GM12878 (cell line): ENCODE measurements at regions not wholly inside any gene's neighbourhood (a gene's known extent, or its start where the extent isn't known, plus 50 kb on each side); places are given as distances from the start of the nearest gene placed in this dataset.
A peak's percentile ranks its signal among the peaks of the same experiment; 100 is the strongest.

Source experiments
- ATAC-seq: fragments of 200-7000 bp; cut with Tn5 transposase; 3 replicates; pipeline ENCODE4 v1.9.1; 2020; ENCODE audit warnings: mild to moderate bottlenecking, moderate library complexity
- BruUV-seq: library from RNA; stranded (reverse); fragments of 400-500 nt; replicated peaks from 2 replicates; lab custom pipeline; 2021; lab: Mats Ljungman, UMichigan
- CTCF ChIA-PET: fragments of 300-600 bp; sonication (Branson Sonifier 250); formaldehyde crosslinking; extraction: SDS; loops from one replicate; lab custom pipeline; 2021; ENCODE audit warnings: inconsistent platforms; lab: Yijun Ruan, JAX
- POLR2A ChIA-PET: fragments of 350-600 bp; formaldehyde crosslinking; extraction: SDS; loops from one replicate; lab custom pipeline; 2021; ENCODE audit warnings: inconsistent platforms; lab: Charles Lee
- RAD21 ChIA-PET: fragments of 300-600 bp; sonication (Branson Sonifier 250); formaldehyde crosslinking; loops from one replicate; lab custom pipeline; 2023; ENCODE audit warnings: antibody characterized with exemption; ENCODE audit not compliant: unreplicated experiment; lab: Charles Lee
- SMC1A ChIA-PET: fragments of 300-600 bp; sonication (Branson Sonifier 250); formaldehyde crosslinking; loops from one replicate; lab custom pipeline; 2023; ENCODE audit not compliant: unreplicated experiment, uncharacterized antibody; lab: Charles Lee
- DNase-seq: peaks from one replicate; pipeline ENCODE4 v3.0.0-alpha.2; 2011; ENCODE audit warnings: low read depth, low spot score
- FAIRE-seq: peaks from 3 replicates; lab custom pipeline; 2011; peaks lifted over from hg19 to GRCh38; lab: Jason Lieb, UNC
- H2AFZ ChIP-seq: 2 replicates; pipeline ENCODE4 v1.6.0; 2011; ENCODE audit warnings: low read depth, low read length, control low read depth; ENCODE audit not compliant: control insufficient read depth
- H3K27ac ChIP-seq: 2 replicates; pipeline ENCODE4 v1.5.1; 2011; ENCODE audit warnings: control low read depth; ENCODE audit not compliant: control insufficient read depth, insufficient read depth
- H3K27me3 ChIP-seq, 2 experiments: replicated peaks in 1 of 2; 2 replicates each; pipeline versions ENCODE4 v1.6.0 to v1.6.1; 2011; ENCODE audit warnings: low read length in 1 of 2; ENCODE audit not compliant: control insufficient read depth in 2 of 2, insufficient read depth in 2 of 2
- H3K36me3 ChIP-seq, 2 experiments: 2 replicates each; pipeline ENCODE4 v1.5.1; 2011; ENCODE audit warnings: low read length in 1 of 2; ENCODE audit not compliant: control insufficient read depth in 2 of 2, insufficient read depth in 2 of 2
- H3K4me1 ChIP-seq: 2 replicates; pipeline ENCODE4 v1.6.1; 2011; ENCODE audit warnings: mild to moderate bottlenecking, low read length, moderate library complexity, mixed read lengths; ENCODE audit not compliant: control insufficient read depth, insufficient read depth
- H3K4me2 ChIP-seq: 2 replicates; pipeline ENCODE4 v1.6.0; 2011; ENCODE audit warnings: control low read depth; ENCODE audit not compliant: control insufficient read depth, insufficient read depth
- H3K4me3 ChIP-seq: fragments of 200-600 bp; sonication (generic); 2 replicates; pipeline ENCODE4 v1.5.1; 2016
- H3K79me2 ChIP-seq: 2 replicates; pipeline ENCODE4 v1.6.0; 2011; ENCODE audit warnings: low read length; ENCODE audit not compliant: control insufficient read depth, insufficient read depth
- H3K9ac ChIP-seq: 2 replicates; pipeline ENCODE4 v1.8.0; 2011; ENCODE audit warnings: low read length, control low read depth, mixed read lengths; ENCODE audit not compliant: control insufficient read depth, insufficient read depth
- H3K9me3 ChIP-seq: replicated peaks from 3 replicates; pipeline ENCODE4 v1.5.1; 2011; ENCODE audit warnings: mild to moderate bottlenecking, low read length; ENCODE audit not compliant: control insufficient read depth, insufficient read depth
- H4K20me1 ChIP-seq: 2 replicates; pipeline ENCODE4 v1.6.0; 2011; ENCODE audit not compliant: control insufficient read depth, insufficient read depth
- ASH2L ChIP-seq: fragments of 300-600, 200-600 bp; sonication (generic); IDR thresholded peaks from 2 replicates; pipeline ENCODE4 v1.6.1; 2017; ENCODE audit warnings: low read depth, mild to moderate bottlenecking, borderline replicate concordance
- CTCF ChIP-seq, 3 experiments: IDR thresholded peaks in 2 of 3; conservative IDR thresholded peaks in 1 of 3; 2 replicates each; pipeline ENCODE4 v1.5.1; 2011; ENCODE audit warnings: low read depth in 3 of 3, low read length in 3 of 3, mild to moderate bottlenecking in 3 of 3, control low read depth in 2 of 3, moderate library complexity in 2 of 3, inconsistent platforms in 1 of 3, mixed read lengths in 1 of 3; ENCODE audit not compliant: control insufficient read depth in 2 of 3, insufficient read depth in 1 of 3; ENCODE audit errors: extremely low read depth in 1 of 3
- KDM1A ChIP-seq: fragments of 200-600 bp; sonication (generic); IDR thresholded peaks from 2 replicates; pipeline ENCODE4 v1.6.1; 2016; ENCODE audit warnings: borderline replicate concordance
- PAX8 ChIP-seq: fragments of 450-650 bp; IDR thresholded peaks from 2 replicates; pipeline ENCODE4 v1.6.1; 2017; ENCODE audit warnings: mild to moderate bottlenecking, moderate library complexity
- RAD21 ChIP-seq: IDR thresholded peaks from 2 replicates; pipeline ENCODE4 v1.6.1; 2011; ENCODE audit warnings: mild to moderate bottlenecking, low read depth, low read length, moderate library complexity; ENCODE audit not compliant: insufficient read depth
- SUZ12 ChIP-seq: fragments of 200-600 bp; sonication (generic); IDR thresholded peaks from one replicate; pipeline ENCODE4 v1.6.1; 2018; ENCODE audit warnings: antibody characterized with exemption, mild to moderate bottlenecking; ENCODE audit not compliant: unreplicated experiment
- ZNF384 ChIP-seq: IDR thresholded peaks from 2 replicates; pipeline ENCODE4 v1.6.1; 2012; ENCODE audit warnings: low read depth, mild to moderate bottlenecking, low read length, improper control_type of control experiment, borderline replicate concordance
- WGBS: methylation state at CpG from one replicate; pipeline ENCODE4 v1.1.6; 2016; ENCODE audit warnings: low lambda C conversion rate; ENCODE audit not compliant: insufficient replicate concordance, insufficient coverage; ENCODE audit errors: missing lambda C conversion rate; 5-methylcytosine and 5-hydroxymethylcytosine counted together
- in situ Hi-C: fragments of 300-500 bp; cut with MboI; formaldehyde crosslinking; loops from 9 replicates; pipeline ENCODE4 v1.14.3; 2018; ENCODE audit warnings: mixed read lengths
- intact Hi-C: fragments of 100-400 bp; cut with micrococcal nuclease; formaldehyde crosslinking; loops from one replicate; pipeline ENCODE4 v1.14.2; 2022; ENCODE audit not compliant: unreplicated experiment
- TF ChIP-seq, protein P1 (sequence below): fragments of 450-650 bp; IDR thresholded peaks from 2 replicates; pipeline ENCODE4 v1.6.1; 2018; ENCODE audit warnings: borderline replicate concordance, mild to moderate bottlenecking; ENCODE audit not compliant: partially characterized antibody
- TF ChIP-seq, protein P2 (sequence below): fragments of 450-650 bp; IDR thresholded peaks from 2 replicates; pipeline ENCODE4 v1.6.1; 2016; ENCODE audit warnings: mild to moderate bottlenecking

- TF ChIP-seq, protein P1, sequence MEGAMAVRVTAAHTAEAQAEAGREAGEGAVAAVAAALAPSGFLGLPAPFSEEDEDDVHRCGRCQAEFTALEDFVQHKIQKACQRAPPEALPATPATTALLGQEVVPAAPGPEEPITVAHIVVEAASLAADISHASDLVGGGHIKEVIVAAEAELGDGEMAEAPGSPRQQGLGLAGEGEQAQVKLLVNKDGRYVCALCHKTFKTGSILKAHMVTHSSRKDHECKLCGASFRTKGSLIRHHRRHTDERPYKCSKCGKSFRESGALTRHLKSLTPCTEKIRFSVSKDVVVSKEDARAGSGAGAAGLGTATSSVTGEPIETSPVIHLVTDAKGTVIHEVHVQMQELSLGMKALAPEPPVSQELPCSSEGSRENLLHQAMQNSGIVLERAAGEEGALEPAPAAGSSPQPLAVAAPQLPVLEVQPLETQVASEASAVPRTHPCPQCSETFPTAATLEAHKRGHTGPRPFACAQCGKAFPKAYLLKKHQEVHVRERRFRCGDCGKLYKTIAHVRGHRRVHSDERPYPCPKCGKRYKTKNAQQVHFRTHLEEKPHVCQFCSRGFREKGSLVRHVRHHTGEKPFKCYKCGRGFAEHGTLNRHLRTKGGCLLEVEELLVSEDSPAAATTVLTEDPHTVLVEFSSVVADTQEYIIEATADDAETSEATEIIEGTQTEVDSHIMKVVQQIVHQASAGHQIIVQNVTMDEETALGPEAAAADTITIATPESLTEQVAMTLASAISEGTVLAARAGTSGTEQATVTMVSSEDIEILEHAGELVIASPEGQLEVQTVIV = no peak
These were observed 60.7 kb downstream of the BLTP1 start (continued) for GRCh38 chr4:122212880-122213279.

DNA sequence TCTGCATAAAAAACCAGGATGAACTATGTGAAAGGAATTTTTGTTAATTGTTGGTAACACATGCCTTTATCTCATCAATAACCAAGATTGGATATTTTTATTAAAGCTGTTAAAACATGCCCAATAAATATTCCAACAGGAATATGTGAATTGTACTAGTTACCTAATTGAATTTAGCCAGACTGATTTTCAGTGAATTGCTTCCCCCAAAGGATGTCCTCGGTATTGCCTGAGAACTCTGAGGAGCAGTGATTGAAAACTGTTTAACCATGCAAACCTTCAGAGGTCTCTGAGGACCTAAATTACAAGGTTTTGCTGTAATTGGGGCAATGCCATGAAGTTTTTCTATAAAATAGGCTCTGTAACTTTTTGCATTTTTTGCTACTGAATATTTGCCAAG is 66.6 kb downstream of the BLTP1 start:
- Histone ChIP-seq H3K4me1 (no peaks in the 10 kb centered on the region), H3K36me3 (peaks cover 0 to 5% of the 10 kb centered on the region in 2 experiments; a peak in 1 of 4 replicates), H3K4me3 (no peak overlapping the region), H3K27me3 (no peaks in the 10 kb centered on the region), H3K9me3 (no peaks in the 10 kb centered on the region), H2AFZ (no peak overlapping the region), H3K9ac (no peak overlapping the region), H3K4me2 (no peak overlapping the region), H4K20me1 (no peaks in the 10 kb centered on the region), H3K27ac (no peak overlapping the region), H3K79me2 (no peaks in the 10 kb centered on the region)
- ATAC-seq (peak; percentile 65; the same call in 2 of the 3 replicates), DNase-seq (no peak), FAIRE-seq (no peak)
- in situ Hi-C loops = no loop called here
- ChIA-PET RAD21 (no interaction called here), POLR2A (interaction anchor here (0.6 kb wide), 1 partner anchor 71 kb away, joined by 3 read pairs; no protein-coding TSS in a partner anchor), SMC1A (no interaction called here)
- WGBS = 100% methylated on average over 1 of the region's 1 CpG
- intact Hi-C loops = no loop called here
- BruUV-seq = no TSS peak
- TF ChIP-seq CTCF (IDR thresholded peaks at IDR 0.05 in 2 of 3, conservative IDR thresholded peaks at IDR 0.05 in 1 of 3; ENCODE audit: control insufficient read depth in 2 of 3, extremely low read depth in 1 of 3, insufficient read depth in 1 of 3, low read depth in 3 of 3, low read length in 3 of 3) (peak; percentile 15 to 38 (median 24); a peak in 2 of 6 replicates), PAX8 (no peak), KDM1A (no peak), RAD21 (0 out of 2 replicates have a peak, but pooled peaks have one; percentile 31), ZNF384 (no peak), ASH2L (no peak), SUZ12 (no peak)
- TF ChIP-seq, protein P2, sequence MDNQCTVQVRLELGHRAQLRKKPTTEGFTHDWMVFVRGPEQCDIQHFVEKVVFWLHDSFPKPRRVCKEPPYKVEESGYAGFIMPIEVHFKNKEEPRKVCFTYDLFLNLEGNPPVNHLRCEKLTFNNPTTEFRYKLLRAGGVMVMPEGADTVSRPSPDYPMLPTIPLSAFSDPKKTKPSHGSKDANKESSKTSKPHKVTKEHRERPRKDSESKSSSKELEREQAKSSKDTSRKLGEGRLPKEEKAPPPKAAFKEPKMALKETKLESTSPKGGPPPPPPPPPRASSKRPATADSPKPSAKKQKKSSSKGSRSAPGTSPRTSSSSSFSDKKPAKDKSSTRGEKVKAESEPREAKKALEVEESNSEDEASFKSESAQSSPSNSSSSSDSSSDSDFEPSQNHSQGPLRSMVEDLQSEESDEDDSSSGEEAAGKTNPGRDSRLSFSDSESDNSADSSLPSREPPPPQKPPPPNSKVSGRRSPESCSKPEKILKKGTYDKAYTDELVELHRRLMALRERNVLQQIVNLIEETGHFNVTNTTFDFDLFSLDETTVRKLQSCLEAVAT = no peak
- TF ChIP-seq, all 136 proteins: peak for 2
- CTCF ChIA-PET = interaction anchor here (0.8 to 1.3 kb wide), 2 partner anchors 10 to 318 kb away, joined by 3 read pairs; no protein-coding TSS in a partner anchor
